Fibroblast of lung (primary cell): ENCODE measurements at regions not wholly inside any gene's neighbourhood (a gene's known extent, or its start where the extent isn't known, plus 50 kb on each side); places are given as distances from the start of the nearest gene placed in this dataset.
A peak's percentile ranks its signal among the peaks of the same experiment; 100 is the strongest.

Source experiments
- DNase-seq, 2 donors: peaks; one replicate each; pipeline versions ENCODE4 v3.0.0 to v3.0.0-alpha.2; 2010; ENCODE audit warnings: low read depth in 2 of 2
- H2AFZ ChIP-seq: 2 replicates; pipeline ENCODE4 v1.5.1; 2012; ENCODE audit warnings: low read length, control low read depth, inconsistent platforms
- H3K27ac ChIP-seq: 2 replicates; pipeline ENCODE4 v1.5.1; 2011; ENCODE audit warnings: low read length, control low read depth; ENCODE audit not compliant: insufficient read depth
- H3K27me3 ChIP-seq: 2 replicates; pipeline ENCODE4 v1.5.1; 2011; ENCODE audit warnings: mild to moderate bottlenecking, low read length; ENCODE audit not compliant: control insufficient read depth, insufficient read depth
- H3K36me3 ChIP-seq: 2 replicates; pipeline ENCODE4 v1.5.1; 2011; ENCODE audit warnings: low read length; ENCODE audit not compliant: control insufficient read depth, insufficient read depth
- H3K4me1 ChIP-seq: 2 replicates; pipeline ENCODE4 v1.5.1; 2011; ENCODE audit warnings: low read length; ENCODE audit not compliant: control insufficient read depth, insufficient read depth; ENCODE audit errors: extremely low read depth
- H3K4me2 ChIP-seq: 2 replicates; pipeline ENCODE4 v1.5.1; 2011; ENCODE audit warnings: low read length, control low read depth; ENCODE audit not compliant: insufficient read depth; ENCODE audit errors: extremely low read depth
- H3K4me3 ChIP-seq, 4 experiments: fragments of 200-600 bp in 1 of 4; sonication (generic) in 1 of 4; replicated peaks in 1 of 4; 2 replicates each; pipeline ENCODE4 v1.5.1; 2011 to 2016; ENCODE audit warnings: low read length in 4 of 4, low read depth in 3 of 4, mild to moderate bottlenecking in 3 of 4, control low read depth in 2 of 4, inconsistent platforms in 1 of 4, mixed read lengths in 1 of 4; ENCODE audit not compliant: insufficient read depth in 1 of 4; ENCODE audit errors: control extremely low read depth in 1 of 4
- H3K79me2 ChIP-seq: 2 replicates; pipeline ENCODE4 v1.5.1; 2012; ENCODE audit warnings: mild to moderate bottlenecking, low read length, inconsistent platforms; ENCODE audit not compliant: control insufficient read depth, insufficient read depth
- H3K9ac ChIP-seq: 2 replicates; pipeline ENCODE4 v1.5.1; 2011; ENCODE audit warnings: mild to moderate bottlenecking, low read length, control low read depth; ENCODE audit not compliant: insufficient read depth
- H3K9me3 ChIP-seq: 2 replicates; pipeline ENCODE4 v1.5.1; 2012; ENCODE audit warnings: low read depth, low read length; ENCODE audit not compliant: control insufficient read depth, insufficient read depth
- H4K20me1 ChIP-seq: 2 replicates; pipeline ENCODE4 v1.5.1; 2011; ENCODE audit warnings: low read length; ENCODE audit not compliant: control insufficient read depth, insufficient read depth; ENCODE audit errors: extremely low read depth
- EZH2 ChIP-seq: IDR thresholded peaks from 2 replicates; pipeline ENCODE4 v1.5.1; 2012; ENCODE audit warnings: low read length, control low read depth, mild to moderate bottlenecking; ENCODE audit errors: missing control alignments
- TF ChIP-seq, protein P1 (sequence below), 2 donors: IDR thresholded peaks in 1 of 2; conservative IDR thresholded peaks in 1 of 2; 1 replicate in 1 of 2; 2 replicates in 1 of 2; pipeline ENCODE4 v1.5.1; 2011 to 2012; ENCODE audit warnings: low read length in 2 of 2, control low read depth in 1 of 2, inconsistent platforms in 1 of 2, low read depth in 1 of 2, mild to moderate bottlenecking in 1 of 2

DNA sequence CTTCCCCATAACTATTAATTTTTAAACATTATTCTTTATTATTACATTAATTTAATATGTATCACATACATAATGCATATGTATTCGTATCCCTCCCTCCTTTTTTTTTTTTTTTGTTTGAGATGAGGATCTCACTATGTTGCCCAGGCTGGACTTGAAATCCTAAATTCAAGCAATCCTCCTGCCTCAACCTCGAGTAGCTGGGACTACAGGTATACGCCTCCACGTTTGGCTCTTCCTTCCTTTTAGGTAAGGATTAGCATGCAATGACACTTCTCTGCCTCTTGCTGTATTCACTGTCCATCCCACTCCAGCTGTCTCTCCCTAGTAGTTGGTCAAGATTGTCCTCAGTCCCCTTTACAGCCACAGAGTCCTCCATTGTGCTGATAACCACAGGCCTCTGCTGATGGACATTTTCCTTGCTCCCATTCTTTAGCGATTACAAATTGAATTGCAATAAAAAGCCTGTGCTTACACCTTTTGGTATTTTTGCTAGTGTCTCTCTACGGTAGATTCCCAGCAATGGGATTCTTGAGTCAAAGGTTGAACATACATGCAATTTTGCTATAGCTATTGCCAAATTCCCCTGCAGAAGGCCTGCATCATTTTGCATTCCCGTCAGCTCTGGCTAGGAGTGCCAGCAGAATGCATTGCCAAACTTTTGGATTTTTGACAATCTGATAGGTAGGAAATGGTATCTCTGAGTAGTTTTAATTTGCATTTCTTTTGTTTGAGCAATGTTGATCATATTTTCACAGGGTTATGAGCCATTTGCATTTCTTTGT lies 156.6 kb downstream of the SMAD6 start:
- Histone ChIP-seq H3K9ac (no peak overlapping the region), H3K4me2 (no peak overlapping the region), H3K79me2 (peaks cover 2% of the 10 kb centered on the region), H3K4me3 (no peak overlapping the region), H3K27me3 (no peaks in the 10 kb centered on the region), H3K4me1 (peaks cover 17% of the 10 kb centered on the region), H3K27ac (no peak overlapping the region), H3K36me3 (no peaks in the 10 kb centered on the region), H3K9me3 (no peaks in the 10 kb centered on the region), H4K20me1 (no peaks in the 10 kb centered on the region), H2AFZ (no peak overlapping the region)
- peak in 1 of 2 donors; percentile 30 for DNase-seq
- TF ChIP-seq EZH2, result no peak
- TF ChIP-seq, protein P1, sequence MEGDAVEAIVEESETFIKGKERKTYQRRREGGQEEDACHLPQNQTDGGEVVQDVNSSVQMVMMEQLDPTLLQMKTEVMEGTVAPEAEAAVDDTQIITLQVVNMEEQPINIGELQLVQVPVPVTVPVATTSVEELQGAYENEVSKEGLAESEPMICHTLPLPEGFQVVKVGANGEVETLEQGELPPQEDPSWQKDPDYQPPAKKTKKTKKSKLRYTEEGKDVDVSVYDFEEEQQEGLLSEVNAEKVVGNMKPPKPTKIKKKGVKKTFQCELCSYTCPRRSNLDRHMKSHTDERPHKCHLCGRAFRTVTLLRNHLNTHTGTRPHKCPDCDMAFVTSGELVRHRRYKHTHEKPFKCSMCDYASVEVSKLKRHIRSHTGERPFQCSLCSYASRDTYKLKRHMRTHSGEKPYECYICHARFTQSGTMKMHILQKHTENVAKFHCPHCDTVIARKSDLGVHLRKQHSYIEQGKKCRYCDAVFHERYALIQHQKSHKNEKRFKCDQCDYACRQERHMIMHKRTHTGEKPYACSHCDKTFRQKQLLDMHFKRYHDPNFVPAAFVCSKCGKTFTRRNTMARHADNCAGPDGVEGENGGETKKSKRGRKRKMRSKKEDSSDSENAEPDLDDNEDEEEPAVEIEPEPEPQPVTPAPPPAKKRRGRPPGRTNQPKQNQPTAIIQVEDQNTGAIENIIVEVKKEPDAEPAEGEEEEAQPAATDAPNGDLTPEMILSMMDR (conservative IDR thresholded peaks at IDR 0.05 in 1 of 2, IDR thresholded peaks at IDR 0.05 in 1 of 2; ENCODE audit: low read depth in 1 of 2, low read length in 2 of 2), result no peak

DNA sequence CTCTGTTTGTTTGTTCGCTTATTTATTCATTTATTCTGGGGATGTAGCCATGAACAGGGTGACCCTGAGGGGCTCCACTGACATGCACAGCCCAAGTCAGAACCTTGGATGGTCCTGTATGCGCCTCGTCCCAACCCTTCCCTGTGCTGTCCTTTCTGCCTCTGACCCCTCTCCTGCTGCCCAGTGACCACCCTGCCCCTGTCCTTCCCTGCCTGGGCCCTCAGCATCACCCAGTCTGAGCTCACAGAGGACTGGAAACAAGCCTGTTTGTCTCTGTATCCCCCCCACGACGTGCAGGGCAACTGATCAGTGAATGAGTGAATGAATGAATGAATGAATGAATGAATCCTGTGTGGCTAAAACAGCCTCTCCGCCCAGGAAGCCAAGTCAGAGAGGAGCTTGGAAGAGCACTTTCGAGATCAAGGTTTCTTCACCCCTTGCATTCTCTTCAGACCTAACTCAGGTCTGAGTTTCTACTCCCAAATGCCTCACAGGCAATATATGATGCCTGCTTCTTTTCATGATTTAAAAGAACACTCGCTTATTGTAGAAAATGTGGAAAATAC lies 157.7 kb downstream of the SMAD6 start:
- Histone ChIP-seq H3K27me3 (no peaks in the 10 kb centered on the region), H4K20me1 (no peaks in the 10 kb centered on the region), H3K4me3 (no peak overlapping the region), H3K9me3 (no peaks in the 10 kb centered on the region), H3K36me3 (no peaks in the 10 kb centered on the region), H3K27ac (no peak overlapping the region), H3K4me2 (no peak overlapping the region), H3K79me2 (no peaks in the 10 kb centered on the region), H3K9ac (no peak overlapping the region), H2AFZ (no peak overlapping the region), H3K4me1 (peaks cover 17% of the 10 kb centered on the region)
- DNase-seq, result no peak
- no peak for TF ChIP-seq EZH2
- TF ChIP-seq, protein P1 (conservative IDR thresholded peaks at IDR 0.05 in 1 of 2, IDR thresholded peaks at IDR 0.05 in 1 of 2; ENCODE audit: low read depth in 1 of 2, low read length in 2 of 2), result no peak

DNA sequence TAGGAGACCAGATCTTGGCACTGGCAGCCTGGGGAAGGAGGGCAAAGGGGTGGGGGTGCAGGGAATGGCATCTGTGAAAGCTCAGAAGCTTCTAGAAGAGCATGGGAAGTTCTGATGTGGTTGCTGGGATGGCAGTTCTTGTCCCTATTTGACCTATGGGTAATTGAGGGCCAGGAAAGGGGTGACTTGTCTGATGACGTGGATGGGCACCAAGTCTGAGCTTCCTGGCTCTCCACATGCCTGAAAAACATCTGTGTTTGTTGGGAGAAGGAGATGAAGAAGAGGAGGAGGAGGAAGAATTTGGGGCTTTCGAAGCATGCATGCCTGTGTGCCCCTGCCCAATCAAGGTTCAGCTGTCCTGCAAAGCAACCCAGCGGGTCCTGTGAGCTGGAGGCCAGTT lies 158.8 kb downstream of the SMAD6 start:
- no peak overlapping the region for H3K4me3 ChIP-seq
- no peak overlapping the region for H3K4me2 ChIP-seq
- H3K27me3 ChIP-seq, result no peaks in the 10 kb centered on the region
- H3K27ac ChIP-seq, result no peak overlapping the region
- peaks cover 17% of the 10 kb centered on the region for H3K4me1 ChIP-seq
- no peaks in the 10 kb centered on the region for H3K79me2 ChIP-seq
- no peak for DNase-seq
- H4K20me1 ChIP-seq, result no peaks in the 10 kb centered on the region
- H3K36me3 ChIP-seq, result no peaks in the 10 kb centered on the region
- no peaks in the 10 kb centered on the region for H3K9me3 ChIP-seq
- TF ChIP-seq, protein P1 (conservative IDR thresholded peaks at IDR 0.05 in 1 of 2, IDR thresholded peaks at IDR 0.05 in 1 of 2; ENCODE audit: low read depth in 1 of 2, low read length in 2 of 2), result no peak
- no peak for TF ChIP-seq EZH2
- no peak overlapping the region for H2AFZ ChIP-seq
- no peak overlapping the region for H3K9ac ChIP-seq
